Tibial artery (tissue), 4 donors: ENCODE measurements at regions not wholly inside any gene's neighbourhood (a gene's known extent, or its start where the extent isn't known, plus 50 kb on each side); places are given as distances from the start of the nearest gene placed in this dataset.
A peak's percentile ranks its signal among the peaks of the same experiment; 100 is the strongest.
"Not testable (repeated sequence)": the region's sequence is repeated elsewhere in the genome, so short reads cannot be mapped to it uniquely, and the experiment has no call there.

Experiments used
- DNase-seq, 2 donors: peaks; one replicate each; pipeline ENCODE4 v3.0.0-alpha.2; 2019
- H3K27ac ChIP-seq, 2 donors: fragments of 200-600 bp; sonication (generic) in 1 of 2; 1 replicate in 1 of 2; 2 replicates in 1 of 2; pipeline ENCODE4 v1.5.1; 2018 to 2019; ENCODE audit warnings: mild to moderate bottlenecking in 1 of 2
- H3K27me3 ChIP-seq, 2 donors: fragments of 200-600 bp; sonication (generic) in 1 of 2; one replicate each; pipeline versions ENCODE4 v1.5.1 to v1.6.0; 2016 to 2019
- H3K36me3 ChIP-seq, 3 donors: fragments of 200-600 bp; sonication (generic) in 2 of 3; one replicate each; pipeline ENCODE4 v1.5.1; 2016 to 2019; ENCODE audit warnings: mild to moderate bottlenecking in 2 of 3
- H3K4me1 ChIP-seq, 4 donors: fragments of 200-600 bp; sonication (generic) in 2 of 4; 1 replicate in 3 of 4; 2 replicates in 1 of 4; pipeline ENCODE4 v1.5.1; 2016 to 2019
- H3K4me3 ChIP-seq, 2 donors: fragments of 200-600 bp; sonication (generic) in 1 of 2; 1 replicate in 1 of 2; 2 replicates in 1 of 2; pipeline ENCODE4 v1.5.1; 2018 to 2019; ENCODE audit warnings: mild to moderate bottlenecking in 2 of 2
- H3K9me3 ChIP-seq, 3 donors: fragments of 200-600 bp; sonication (generic) in 1 of 3; one replicate each; pipeline ENCODE4 v1.5.1; 2016 to 2019
- intact Hi-C: fragments of 100-400 bp; cut with DNase I; formaldehyde crosslinking; loops from one replicate; pipeline ENCODE4 v1.15.0; 2023; ENCODE audit warnings: low total_unique reads

DNA sequence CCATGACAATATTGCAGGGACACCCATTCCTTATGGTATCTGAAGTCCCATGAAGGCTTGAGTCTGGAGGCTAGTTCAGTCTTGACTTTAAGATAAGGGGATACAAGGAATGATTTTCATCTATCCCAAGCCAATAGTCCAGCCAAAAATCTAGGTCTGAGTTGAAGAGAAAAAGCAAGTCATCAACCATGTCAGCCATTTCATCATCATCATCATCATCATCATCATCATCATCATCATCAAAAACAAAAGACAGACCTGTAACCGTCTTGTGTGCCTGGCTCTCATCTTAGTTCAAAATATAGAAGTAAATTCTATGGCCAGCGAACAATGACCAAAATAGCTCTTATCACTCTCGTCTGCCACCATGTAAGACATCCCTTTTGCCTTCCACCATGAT is 59.5 kb upstream of the FAM90A26 start:
- H3K36me3 ChIP-seq, H3K27ac ChIP-seq, H3K4me1 ChIP-seq, H3K4me3 ChIP-seq, H3K9me3 ChIP-seq, H3K27me3 ChIP-seq, intact Hi-C loops, DNase-seq: not testable (repeated sequence)

DNA sequence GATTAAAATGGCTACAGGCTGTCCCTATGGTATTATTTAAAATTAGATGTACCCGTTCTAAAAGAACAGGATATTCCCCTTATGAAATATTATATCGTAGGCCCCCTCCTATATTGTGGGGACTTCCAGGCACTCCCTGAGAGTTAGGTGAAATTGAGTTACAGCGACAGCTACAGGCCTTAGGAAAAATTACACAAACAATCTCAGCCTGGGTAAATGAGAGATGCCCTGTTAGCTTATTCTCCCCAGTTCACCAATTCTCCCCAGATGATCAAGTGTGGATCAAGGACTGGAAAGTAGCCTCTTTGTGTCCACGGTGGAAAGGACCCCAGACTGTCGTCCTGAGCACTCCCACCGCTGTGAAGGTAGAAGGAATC is 67.1 kb upstream of the FAM90A26 start:
- H3K4me1 ChIP-seq, H3K27ac ChIP-seq, DNase-seq, H3K4me3 ChIP-seq, H3K27me3 ChIP-seq, H3K36me3 ChIP-seq, H3K9me3 ChIP-seq, intact Hi-C loops: not testable (repeated sequence)

DNA sequence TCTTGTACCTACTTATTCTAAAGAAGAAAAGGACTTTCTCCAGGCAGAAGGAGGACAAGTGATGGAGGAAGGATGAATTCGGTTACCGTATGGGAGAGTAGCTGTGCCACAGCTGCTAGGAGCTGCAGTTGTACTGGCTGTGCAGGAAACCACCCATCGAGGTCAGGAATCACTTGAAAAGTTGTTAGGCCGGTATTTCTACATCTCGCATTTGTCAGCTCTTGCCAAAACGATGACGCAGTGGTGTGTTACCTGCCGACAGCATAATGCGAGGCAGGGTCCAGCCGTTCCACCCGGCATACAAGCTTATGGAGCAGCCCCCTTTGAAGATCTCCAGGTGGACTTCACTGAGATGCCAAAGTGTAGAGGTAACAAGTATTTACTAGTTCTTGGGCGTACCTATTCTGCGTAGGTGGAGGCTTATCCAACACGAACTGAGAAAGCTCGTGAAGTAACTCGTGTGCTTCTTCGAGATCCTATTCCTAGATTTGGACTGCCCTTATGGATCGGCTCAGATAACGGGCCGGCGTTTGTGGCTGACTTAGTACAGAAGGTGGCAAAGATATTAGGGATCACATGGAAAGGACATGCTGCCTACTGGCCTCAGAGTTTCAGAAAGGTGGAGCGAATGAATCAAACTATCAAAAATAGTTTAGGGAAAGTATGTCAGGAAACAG is 67.6 kb upstream of the FAM90A26 start:
- H3K36me3 ChIP-seq, H3K27me3 ChIP-seq, H3K9me3 ChIP-seq, H3K27ac ChIP-seq, H3K4me3 ChIP-seq, H3K4me1 ChIP-seq, DNase-seq, intact Hi-C loops: not testable (repeated sequence)

DNA sequence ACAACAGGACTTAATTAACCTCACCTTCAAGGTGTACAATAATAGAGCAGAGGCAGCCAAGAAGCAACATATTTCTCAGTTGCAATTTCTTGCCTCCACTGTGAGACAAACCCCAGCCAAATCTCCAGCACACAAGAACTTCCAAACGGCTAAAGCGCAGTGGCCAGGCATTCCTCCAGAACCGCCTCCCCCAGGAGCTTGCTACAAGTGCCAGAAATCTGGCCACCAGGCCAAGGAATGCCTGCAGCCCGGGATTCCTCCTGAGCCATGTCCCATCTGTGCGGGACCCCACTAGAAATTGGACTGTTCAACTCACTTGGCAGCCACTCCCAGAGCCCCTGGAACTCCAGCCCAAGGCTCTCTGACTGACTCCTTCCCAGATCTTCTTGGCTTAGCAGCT is 73.9 kb upstream of the FAM90A26 start:
- intact Hi-C loops, result not testable (repeated sequence)

DNA sequence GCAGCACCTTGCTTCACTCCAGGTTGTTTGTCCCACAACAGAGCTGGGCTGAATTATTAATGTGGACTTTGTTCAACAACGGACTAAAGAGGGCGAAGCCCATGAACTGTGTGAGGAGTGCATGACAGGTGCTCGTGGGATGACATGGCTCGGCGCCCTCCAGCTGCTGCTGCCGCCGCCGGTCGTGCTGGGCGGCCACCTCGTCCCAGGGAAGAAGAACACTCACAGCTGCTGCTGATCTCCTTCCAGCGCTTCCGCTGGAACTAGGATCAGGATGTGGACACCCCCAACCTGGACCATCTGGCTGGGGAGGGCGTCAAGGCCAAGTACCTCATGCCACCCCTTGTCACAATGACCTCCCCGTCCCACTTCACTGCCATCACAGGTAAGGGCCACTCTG is 91.4 kb upstream of the FAM90A26 start:
- H3K9me3 ChIP-seq, H3K36me3 ChIP-seq, H3K4me1 ChIP-seq, H3K27ac ChIP-seq, H3K4me3 ChIP-seq, intact Hi-C loops, DNase-seq, H3K27me3 ChIP-seq: not testable (repeated sequence)

More for the DNA sequence above, 73.9 kb upstream of the FAM90A26 start:
- DNase-seq, H3K27me3 ChIP-seq, H3K27ac ChIP-seq, H3K36me3 ChIP-seq, H3K4me1 ChIP-seq, H3K4me3 ChIP-seq, H3K9me3 ChIP-seq: not testable (repeated sequence)

DNA sequence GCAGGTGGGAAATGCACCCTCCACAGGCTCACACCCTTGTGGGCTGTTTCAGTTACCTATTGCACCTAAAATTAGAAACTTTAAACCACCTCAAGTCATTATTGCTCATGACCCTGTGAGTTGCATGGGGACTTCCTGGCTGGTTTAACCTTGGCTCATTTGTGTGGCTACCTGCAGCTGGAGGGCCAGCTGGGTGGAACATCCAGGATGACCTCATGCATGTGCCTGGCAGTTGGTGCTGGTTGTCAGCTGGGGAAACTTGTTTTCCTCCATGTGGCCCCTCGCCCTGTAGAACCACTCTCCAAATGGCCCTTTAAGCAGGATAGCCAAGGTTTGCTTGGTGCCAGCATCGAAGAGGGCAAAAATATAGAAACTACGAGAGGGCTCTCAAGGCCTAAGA is 93.2 kb upstream of the FAM90A26 start:
- H3K36me3 ChIP-seq, H3K4me1 ChIP-seq, intact Hi-C loops, H3K27me3 ChIP-seq, H3K4me3 ChIP-seq, H3K27ac ChIP-seq, H3K9me3 ChIP-seq, DNase-seq: not testable (repeated sequence)

DNA sequence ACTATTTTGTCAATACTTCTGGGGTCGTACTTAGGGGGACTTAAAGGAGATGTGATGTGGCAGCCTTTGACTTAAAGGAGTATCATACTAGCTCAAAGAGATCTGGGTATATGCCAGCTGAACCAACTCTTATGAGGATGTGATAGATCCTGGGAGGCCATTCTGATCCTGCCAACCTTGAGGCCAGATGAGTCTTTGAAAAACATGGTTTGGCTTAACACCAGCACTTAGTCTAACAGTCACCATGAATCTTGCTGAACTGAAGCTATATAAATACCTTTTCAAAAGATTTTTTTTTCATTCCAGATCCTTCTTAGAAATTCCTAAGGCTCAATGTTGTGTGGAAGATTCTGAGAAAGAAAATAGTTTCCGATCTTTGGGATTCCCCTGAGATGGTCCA is 93.7 kb upstream of the FAM90A26 start:
- H3K36me3 ChIP-seq, H3K9me3 ChIP-seq, H3K4me3 ChIP-seq, H3K27ac ChIP-seq, intact Hi-C loops, DNase-seq, H3K4me1 ChIP-seq, H3K27me3 ChIP-seq: not testable (repeated sequence)

DNA sequence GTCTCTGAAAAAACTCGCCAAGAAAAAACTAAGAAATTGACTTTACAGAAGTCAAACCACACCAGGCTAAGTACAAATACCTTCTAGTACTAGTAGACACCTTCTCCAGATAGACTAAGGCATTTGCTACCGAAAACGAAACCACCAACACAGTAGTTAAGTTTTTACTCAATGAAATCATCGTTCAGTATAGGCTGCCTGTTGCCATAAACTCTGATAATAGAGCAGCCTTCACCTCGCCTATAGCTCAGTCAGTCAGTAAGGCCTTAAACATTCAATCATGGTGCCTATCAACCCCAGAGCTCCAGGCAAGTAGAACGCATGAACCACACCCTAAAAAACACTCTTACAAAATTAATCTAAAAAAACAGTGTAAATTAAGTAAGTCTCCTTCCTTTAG is 96.8 kb upstream of the FAM90A26 start:
- H3K27me3 ChIP-seq, H3K36me3 ChIP-seq, H3K4me3 ChIP-seq, DNase-seq, intact Hi-C loops, H3K4me1 ChIP-seq, H3K27ac ChIP-seq, H3K9me3 ChIP-seq: not testable (repeated sequence)

DNA sequence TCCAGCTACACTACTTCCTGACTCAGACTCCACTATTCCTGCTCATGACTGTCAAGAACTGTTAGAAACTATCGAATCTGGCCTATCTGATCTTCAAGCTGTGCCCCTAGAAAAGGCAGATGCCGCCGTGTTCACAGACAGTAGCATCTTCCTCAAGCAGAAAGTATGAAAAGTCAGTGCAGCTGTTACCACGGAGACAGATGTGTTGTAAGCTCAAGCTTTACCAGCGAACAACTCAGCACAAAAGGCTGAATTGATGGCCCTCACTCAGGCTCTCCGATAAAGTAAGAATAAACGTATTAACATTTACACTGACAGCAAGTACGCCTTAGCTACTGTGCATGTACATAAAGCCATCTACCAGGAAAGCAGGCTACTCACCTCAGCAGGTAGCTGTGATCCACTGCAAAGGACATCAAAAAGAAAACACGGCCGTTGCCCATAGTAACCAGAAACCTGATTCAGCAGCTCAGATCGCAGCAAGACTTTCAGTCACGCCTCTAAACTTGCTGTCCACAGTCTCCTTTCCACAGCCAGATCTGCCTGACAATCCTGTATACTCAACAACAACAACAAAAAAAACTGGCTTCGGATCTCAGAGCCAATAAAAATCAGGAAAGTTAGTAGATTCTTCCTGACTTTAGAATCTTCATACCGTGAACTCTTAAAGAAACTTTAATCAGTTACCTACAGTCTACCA is 97.5 kb upstream of the FAM90A26 start:
- H3K4me3 ChIP-seq, intact Hi-C loops, H3K4me1 ChIP-seq, H3K9me3 ChIP-seq, H3K27ac ChIP-seq, H3K36me3 ChIP-seq, H3K27me3 ChIP-seq, DNase-seq: not testable (repeated sequence)

DNA sequence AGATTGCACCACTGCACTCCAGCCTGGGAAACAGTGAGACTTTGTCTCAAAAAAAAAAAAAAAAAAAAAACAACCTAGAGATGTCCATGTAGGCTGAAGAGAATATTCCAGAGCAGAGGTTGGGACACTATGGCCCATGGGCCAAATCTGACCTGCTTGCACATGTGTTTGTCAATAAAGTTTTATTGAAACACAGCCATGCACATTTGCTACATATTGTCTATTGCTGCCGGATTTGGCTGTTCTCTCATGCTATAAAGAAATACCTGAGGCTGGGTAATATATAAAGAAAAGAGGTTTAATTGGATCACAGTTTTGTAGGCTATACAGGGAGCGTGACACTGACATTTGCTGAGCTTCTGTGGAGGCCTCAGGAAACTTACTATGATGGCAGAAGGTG is 102.3 kb upstream of the FAM90A26 start:
- H3K36me3 ChIP-seq, H3K4me3 ChIP-seq, H3K27ac ChIP-seq, H3K4me1 ChIP-seq, DNase-seq, intact Hi-C loops, H3K27me3 ChIP-seq, H3K9me3 ChIP-seq: not testable (repeated sequence)

DNA sequence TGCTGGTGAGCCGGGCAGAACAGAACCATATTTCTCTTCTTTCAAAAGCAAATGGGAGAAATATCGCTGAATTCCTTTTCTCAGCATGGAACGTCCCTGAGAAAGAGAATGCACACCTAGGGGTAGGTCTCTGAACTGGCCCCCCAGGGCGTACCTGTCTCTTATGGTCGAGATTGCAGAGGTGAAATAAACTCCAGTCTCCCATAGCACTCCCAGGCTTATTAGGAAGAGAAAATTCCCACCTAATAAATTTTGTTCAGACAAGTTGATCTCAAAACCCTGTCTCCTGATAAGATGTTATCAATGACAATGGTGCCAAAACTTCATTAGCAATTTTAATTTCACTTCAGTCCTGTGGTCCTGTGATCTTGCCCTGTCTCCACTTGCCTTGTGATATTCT is 106.6 kb upstream of the FAM90A26 start:
- intact Hi-C loops, H3K4me3 ChIP-seq, DNase-seq, H3K9me3 ChIP-seq, H3K27me3 ChIP-seq, H3K4me1 ChIP-seq, H3K27ac ChIP-seq, H3K36me3 ChIP-seq: not testable (repeated sequence)

DNA sequence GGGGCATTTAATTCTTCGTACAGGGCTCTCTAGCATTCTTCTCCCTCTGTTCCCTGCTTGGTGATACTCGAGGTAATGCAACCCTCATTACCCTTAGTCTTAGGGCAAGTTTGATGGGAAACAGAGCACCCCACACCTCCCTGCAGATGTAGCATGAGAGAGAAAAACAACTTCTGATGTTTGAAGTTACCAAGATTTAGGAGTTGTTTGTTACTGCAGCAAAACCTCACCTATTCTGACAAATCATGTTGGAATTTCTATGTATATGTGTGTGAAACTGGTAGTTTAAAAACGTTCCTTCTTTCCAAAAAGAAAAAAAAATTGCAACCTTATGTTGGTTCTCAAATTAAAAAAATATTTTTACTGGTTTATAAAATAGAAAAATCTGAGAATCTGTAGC is 145.3 kb upstream of the FAM90A26 start:
- H3K4me3 ChIP-seq, H3K27me3 ChIP-seq, H3K4me1 ChIP-seq, H3K36me3 ChIP-seq, H3K9me3 ChIP-seq, intact Hi-C loops, H3K27ac ChIP-seq, DNase-seq: not testable (repeated sequence)

DNA sequence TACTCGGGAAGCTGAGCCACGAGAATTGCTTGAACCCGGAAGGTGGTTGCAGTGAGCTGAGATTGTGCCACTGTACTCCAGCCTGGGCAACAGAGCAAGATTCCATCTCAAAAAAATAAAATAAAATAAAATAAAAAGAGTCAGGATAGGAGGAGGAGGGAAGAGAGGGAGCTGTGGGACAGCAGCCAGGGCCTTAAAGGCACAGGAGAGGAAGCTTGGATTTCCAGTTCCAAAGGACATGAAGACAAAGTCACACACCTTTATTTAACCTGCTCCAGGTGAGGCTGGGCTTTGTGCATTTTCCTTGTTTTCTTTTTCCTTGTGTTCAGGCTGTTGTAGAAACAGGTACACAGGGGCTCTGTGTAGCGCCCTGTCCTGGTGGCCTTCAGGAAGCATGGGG is 138.2 kb upstream of the HMX1 start:
- intact Hi-C loops, result not testable (repeated sequence)

DNA sequence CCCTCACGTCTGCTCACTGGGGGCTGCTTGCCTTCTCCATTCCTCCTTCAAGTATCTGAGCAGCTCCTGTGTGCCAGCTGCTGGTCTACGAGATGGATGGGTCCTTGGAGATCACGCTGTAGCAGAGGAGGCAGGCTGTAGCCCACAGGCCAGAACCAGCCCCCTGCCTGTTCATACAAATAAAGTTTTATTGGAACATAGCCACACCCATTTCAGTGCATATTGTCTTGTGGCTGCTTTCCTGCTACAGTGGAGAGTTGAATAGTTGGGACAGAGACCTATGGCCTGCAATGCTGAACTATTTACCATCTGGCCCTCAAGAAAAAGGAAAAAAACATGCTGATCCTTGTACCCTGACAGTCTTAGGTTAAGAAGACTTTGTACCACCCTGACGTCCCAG is 136.8 kb upstream of the HMX1 start:
- H3K4me3 ChIP-seq, H3K27ac ChIP-seq, H3K36me3 ChIP-seq, H3K4me1 ChIP-seq, DNase-seq, H3K9me3 ChIP-seq, H3K27me3 ChIP-seq, intact Hi-C loops: not testable (repeated sequence)

More for the DNA sequence above, 138.2 kb upstream of the HMX1 start:
- H3K4me1 ChIP-seq, H3K27ac ChIP-seq, DNase-seq, H3K4me3 ChIP-seq, H3K27me3 ChIP-seq, H3K36me3 ChIP-seq, H3K9me3 ChIP-seq: not testable (repeated sequence)

DNA sequence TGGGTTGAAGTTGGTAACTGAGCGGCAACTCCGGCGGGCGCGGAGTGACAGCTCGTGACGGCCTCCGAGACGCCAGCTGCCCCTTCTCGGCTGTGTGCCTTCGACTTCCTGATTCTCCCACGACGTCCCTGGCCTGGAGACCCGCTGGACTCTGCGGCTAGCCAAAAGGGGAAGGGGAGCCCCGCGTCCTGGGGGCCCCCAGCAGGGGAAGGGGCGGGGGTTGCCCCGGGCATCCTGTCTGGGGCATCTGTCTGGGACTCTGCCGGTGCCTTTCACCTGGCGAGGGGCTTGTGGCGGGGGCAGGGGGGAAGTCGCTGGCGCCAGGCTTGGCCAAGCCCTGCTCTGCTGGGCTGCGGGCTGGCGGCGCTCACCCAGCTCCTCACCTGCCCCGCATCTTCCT is 129.5 kb upstream of the HMX1 start:
- H3K4me3 ChIP-seq, result peak overlapping the region in 1 of 2 donors; percentile 35
- peaks cover 0 to 22% of the 10 kb centered on the region in 2 donors for H3K27me3 ChIP-seq
- H3K9me3 ChIP-seq, intact Hi-C loops, DNase-seq, H3K36me3 ChIP-seq, H3K4me1 ChIP-seq, H3K27ac ChIP-seq: not testable (repeated sequence)
